AG09319 (cell line): ENCODE measurements at regions not wholly inside any gene's neighbourhood (a gene's known extent, or its start where the extent isn't known, plus 50 kb on each side); places are given as distances from the start of the nearest gene placed in this dataset.

ENCODE experiments used
- DNase-seq: peaks from one replicate; pipeline ENCODE4 v3.0.0-alpha.2; 2010; ENCODE audit warnings: low read depth; ENCODE audit errors: extremely low read depth
- TF ChIP-seq, protein P1 (sequence below): IDR thresholded peaks from 2 replicates; pipeline ENCODE4 v1.5.1; 2011; ENCODE audit warnings: low read depth, mild to moderate bottlenecking, inconsistent platforms, low read length, moderate library complexity

DNA sequence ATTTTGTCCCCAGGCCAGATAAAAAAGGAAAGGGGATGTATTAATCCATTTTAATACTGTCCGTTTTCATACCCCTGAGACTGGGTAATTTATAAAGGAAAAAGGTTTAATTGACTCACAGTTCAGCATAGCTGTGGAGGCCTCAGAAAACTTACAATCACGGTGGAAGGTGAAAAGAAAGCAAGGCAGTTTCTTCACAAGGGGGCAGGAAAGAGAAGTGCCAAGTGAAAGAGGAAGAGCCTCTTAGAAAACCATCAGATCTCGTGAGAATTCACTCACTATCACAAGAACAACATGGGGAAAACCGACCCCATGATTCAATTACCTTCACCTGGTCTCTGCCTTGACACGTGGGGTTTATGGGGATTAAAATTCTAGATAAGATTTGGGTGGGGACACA lies 152.5 kb downstream of the IBTK start:
- no peak for DNase-seq

DNA sequence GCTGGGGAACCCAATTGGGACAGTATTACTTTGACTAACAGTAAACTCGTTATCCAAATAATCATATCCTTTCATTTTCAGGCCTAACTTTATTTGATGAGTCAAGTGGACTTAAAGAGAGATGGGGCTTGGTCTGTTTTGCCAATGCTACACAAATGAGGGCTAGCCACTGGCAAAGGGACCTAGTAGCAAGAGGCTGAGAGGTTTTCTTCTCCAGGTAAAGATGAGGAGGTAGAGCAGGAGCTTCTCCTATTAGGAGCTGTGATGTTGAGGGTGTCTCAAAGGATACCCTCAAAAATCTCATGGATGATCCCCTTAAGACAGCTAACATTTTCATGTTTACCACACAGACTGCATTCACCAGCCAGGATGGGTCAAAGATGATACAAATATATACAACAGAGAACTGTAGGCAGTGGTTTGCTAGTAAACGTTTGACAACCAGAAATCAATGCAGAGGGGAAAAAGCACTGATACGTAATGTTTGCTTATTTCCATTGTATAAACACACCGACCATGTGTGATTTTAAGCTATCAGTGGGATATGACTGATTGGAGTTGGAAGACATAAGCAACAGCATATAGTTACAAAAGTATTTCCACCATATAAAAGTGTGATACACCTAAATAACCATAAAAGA lies 153.3 kb downstream of the IBTK start:
- TF ChIP-seq, protein P1, sequence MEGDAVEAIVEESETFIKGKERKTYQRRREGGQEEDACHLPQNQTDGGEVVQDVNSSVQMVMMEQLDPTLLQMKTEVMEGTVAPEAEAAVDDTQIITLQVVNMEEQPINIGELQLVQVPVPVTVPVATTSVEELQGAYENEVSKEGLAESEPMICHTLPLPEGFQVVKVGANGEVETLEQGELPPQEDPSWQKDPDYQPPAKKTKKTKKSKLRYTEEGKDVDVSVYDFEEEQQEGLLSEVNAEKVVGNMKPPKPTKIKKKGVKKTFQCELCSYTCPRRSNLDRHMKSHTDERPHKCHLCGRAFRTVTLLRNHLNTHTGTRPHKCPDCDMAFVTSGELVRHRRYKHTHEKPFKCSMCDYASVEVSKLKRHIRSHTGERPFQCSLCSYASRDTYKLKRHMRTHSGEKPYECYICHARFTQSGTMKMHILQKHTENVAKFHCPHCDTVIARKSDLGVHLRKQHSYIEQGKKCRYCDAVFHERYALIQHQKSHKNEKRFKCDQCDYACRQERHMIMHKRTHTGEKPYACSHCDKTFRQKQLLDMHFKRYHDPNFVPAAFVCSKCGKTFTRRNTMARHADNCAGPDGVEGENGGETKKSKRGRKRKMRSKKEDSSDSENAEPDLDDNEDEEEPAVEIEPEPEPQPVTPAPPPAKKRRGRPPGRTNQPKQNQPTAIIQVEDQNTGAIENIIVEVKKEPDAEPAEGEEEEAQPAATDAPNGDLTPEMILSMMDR, result no peak
- no peak for DNase-seq

More for the DNA sequence above, 152.5 kb downstream of the IBTK start:
- TF ChIP-seq, protein P1, result no peak

DNA sequence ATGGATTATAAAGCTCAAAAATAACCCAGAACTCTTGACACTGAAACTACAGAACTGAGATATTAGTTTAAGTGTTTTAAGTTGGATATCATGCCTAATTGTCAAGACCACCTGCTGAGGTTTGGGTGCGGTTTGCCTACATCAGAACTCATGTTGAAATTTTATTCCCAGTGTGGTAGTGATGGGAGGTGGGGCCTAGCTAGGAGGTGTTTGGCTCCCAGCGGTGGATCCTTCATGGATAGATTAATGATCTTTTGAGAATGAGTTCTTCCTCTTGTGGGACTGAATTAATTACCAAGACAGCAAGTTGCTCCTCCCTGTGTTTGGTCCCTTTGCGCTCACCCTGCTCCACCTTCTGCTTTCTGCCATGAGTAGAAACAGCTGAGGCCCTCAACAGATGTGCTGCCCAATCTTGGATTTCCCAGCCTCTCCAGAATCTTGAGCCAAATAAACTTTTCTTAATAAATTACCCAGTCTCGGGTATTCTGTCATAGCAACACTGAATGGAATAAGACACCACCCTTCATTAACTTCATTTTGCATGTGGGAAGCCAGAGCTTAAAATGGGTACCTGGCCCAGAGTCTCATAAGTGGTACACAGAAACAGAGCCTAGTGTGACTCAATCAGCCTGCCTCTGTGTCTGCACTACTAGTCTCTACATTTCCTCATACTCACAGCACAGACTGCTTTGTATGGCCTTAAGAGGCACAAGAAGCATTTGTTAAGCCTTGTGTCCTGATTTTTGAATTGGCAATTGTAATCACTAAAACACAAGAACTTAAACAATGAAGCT lies 158.4 kb downstream of the IBTK start:
- DNase-seq, result no peak
- TF ChIP-seq, protein P1, result no peak

DNA sequence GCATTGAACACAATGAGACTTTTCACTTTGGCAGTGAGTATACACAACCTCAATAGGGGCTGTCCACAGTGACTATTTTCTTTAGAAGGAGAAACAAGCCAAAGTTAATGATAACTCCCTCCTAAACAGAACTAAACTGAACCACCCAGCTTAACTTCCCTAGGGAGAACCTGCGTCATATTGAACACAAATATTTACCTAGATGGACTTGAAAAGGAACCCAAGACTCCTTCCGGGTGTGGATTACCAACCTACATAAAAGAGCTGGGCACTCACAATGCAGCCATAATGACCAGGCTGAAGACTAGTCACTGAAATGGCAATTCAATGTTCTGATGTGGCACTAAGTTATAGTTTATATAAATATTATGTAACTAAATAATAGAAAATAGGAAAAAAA lies 160.6 kb downstream of the IBTK start:
- TF ChIP-seq, protein P1, result no peak
- no peak for DNase-seq

DNA sequence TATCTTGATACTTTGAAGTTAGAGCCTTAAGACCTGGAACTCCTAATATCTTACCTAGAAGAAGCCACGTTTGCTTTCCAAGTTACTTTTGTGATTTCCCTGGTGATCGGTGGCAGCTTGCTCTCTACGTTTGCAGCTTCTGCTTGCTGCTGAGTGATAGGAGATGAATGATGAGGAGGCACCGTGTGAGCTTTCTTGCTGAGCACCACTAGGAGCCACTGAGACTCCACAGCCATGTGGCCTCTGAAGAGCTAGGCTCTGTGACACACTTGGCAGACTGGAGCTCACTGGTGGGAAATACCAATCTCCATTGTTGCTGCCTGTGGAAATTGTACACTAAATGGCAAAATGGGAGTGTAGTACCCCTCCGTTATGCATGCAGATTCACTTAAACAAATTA lies 161.8 kb downstream of the IBTK start:
- TF ChIP-seq, protein P1, result no peak
- DNase-seq, result no peak

DNA sequence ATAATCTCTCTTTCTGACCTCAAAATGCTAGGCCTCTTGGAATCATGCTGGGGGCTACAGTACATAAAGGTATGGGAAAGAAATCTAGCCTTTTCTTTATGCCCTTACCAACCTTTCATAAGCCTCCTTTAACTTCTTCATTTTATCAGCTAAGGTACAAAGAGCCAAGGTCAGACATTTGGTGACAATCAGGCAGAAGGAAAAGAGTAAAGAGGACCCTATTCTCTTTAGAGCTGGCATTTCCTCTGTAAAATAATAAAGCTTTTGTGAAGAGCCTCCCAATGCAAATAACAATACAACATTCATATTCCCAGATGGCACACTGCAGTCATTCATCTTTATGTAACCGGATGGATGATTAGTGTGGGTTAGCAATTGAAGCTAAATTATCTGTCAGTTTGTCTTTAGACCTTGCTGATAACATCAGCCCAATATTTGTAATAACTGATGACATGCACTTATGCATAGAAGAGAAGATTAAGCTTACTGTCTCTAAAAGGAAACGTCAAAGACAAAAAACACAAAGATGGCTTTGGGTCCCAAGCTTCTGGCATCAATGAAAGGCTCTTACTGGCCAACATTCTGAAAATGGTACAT lies 163.1 kb downstream of the IBTK start:
- TF ChIP-seq, protein P1, result no peak
- no peak for DNase-seq

DNA sequence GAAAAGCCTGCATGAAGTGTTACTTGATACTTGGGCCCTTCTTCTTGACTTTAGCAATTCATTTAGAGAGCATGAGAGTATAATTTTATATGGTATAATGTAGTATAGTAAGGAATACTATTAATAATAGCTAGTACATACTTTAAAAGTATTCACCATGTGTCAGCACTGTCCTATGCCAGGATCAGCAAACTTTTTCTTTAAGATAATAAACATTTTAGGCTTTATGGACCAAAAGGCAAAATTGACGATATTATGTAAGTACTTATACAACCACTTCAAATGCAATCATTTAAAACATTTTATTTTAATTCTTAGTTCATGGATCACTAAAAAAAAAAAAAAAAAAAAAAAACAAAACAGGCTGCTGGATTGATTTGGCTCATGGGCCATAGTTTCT lies 163.9 kb downstream of the IBTK start:
- TF ChIP-seq, protein P1, result no peak
- DNase-seq, result no peak
